Left lung (tissue), 4 donors: ENCODE measurements at regions not wholly inside any gene's neighbourhood (a gene's known extent, or its start where the extent isn't known, plus 50 kb on each side); places are given as distances from the start of the nearest gene placed in this dataset.

Experiments
- ATAC-seq: fragments of 200-7000 bp; cut with Tn5 transposase; one replicate; pipeline ENCODE4 v1.9.1; 2020; ENCODE audit warnings: moderate library complexity
- DNase-seq, 4 donors: peaks; one replicate each; pipeline ENCODE4 v3.0.0-alpha.2; 2013 to 2020
- H3K27ac ChIP-seq, 2 donors: fragments of 200-600 bp; sonication (generic) in 1 of 2; one replicate each; pipeline versions ENCODE4 v1.5.0 to v1.8.0; 2020 to 2021
- H3K27me3 ChIP-seq, 2 donors: fragments of 200-600 bp; sonication (generic) in 1 of 2; one replicate each; pipeline versions ENCODE4 v1.5.0 to v1.8.0; 2020 to 2021
- H3K36me3 ChIP-seq, 2 donors: fragments of 200-600 bp; sonication (generic) in 1 of 2; one replicate each; pipeline versions ENCODE4 v1.5.0 to v1.8.0; 2020 to 2021
- H3K4me1 ChIP-seq, 2 donors: fragments of 200-600 bp; one replicate each; pipeline ENCODE4 v1.8.0; 2021
- H3K4me3 ChIP-seq, 2 donors: fragments of 200-600 bp; sonication (generic) in 1 of 2; one replicate each; pipeline versions ENCODE4 v1.5.0 to v1.8.0; 2020 to 2021; ENCODE audit warnings: mild to moderate bottlenecking in 1 of 2
- H3K9me3 ChIP-seq, 2 donors: fragments of 200-600 bp; sonication (generic) in 1 of 2; one replicate each; pipeline versions ENCODE4 v1.5.0 to v1.8.0; 2020 to 2021
- CTCF ChIP-seq, 2 donors: fragments of 200-600 bp; sonication (generic) in 1 of 2; IDR thresholded peaks; one replicate each; pipeline versions ENCODE4 v1.5.0 to v1.8.0; 2021; ENCODE audit warnings: antibody characterized with exemption in 2 of 2
- intact Hi-C, 2 donors: fragments of 100-400 bp; cut with DNase I; formaldehyde crosslinking; loops; one replicate each; pipeline versions ENCODE4 v1.11.2 to v1.14.2; 2022
- donor health status: DM: no; HTN: yes; CAD: no.
- donor health status: DM: no; HTN: no; CAD: no.

DNA sequence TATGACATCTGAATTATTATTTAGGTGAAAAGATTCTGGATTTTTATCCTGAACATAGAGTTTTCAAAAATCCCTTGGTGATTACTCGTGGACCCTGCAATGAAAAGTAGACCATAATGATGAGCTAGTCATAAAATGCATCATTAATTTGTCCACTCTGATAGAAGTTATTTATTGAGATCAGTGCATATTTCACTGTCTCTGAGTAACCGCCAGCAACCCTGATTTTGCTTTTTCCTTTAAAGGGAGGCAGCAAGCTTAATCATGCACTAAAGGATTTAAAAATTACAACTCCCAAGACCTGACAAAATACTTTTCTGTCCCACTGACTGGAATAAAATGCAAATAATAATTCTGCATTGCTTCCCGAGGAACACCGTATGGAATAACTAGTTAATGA, 259.6 kb upstream of the DPPA4 start:
- intact Hi-C loops, result no loop called here
- ATAC-seq (no peak), DNase-seq (no peak)
- H3K9me3 ChIP-seq, result peaks cover 0 to 6% of the 10 kb centered on the region in 2 donors
- H3K27ac ChIP-seq, result no peak overlapping the region
- H3K27me3 ChIP-seq, result no peaks in the 10 kb centered on the region
- no peaks in the 10 kb centered on the region for H3K4me1 ChIP-seq
- no peak overlapping the region for H3K4me3 ChIP-seq
- no peaks in the 10 kb centered on the region for H3K36me3 ChIP-seq
- TF ChIP-seq CTCF (IDR thresholded peaks at IDR 0.05), result no peak

DNA sequence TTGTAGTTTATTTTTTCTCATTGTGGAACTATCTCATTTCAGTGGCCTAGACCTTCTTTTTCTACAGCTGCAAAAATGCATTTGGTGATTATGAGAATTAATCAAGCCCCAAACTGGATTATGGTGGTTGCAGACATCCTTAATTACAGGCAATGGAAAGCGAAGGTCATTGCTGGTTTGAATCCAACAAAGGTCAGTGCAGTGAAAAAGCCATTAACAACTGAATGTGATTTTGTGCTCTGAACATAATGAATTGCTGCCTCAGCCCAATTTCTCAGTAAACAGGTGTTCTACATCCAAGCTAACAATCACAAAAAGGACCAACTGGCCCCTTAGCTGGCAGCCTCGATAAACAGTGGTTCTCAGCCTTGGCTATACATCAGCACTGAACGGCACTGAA, 260.1 kb upstream of the DPPA4 start:
- no peak overlapping the region for H3K27ac ChIP-seq
- intact Hi-C loops, result no loop called here
- no peaks in the 10 kb centered on the region for H3K4me1 ChIP-seq
- TF ChIP-seq CTCF (IDR thresholded peaks at IDR 0.05), result no peak
- no peaks in the 10 kb centered on the region for H3K27me3 ChIP-seq
- ATAC-seq (no peak), DNase-seq (no peak)
- H3K4me3 ChIP-seq, result no peak overlapping the region
- peaks cover 0 to 6% of the 10 kb centered on the region in 2 donors for H3K9me3 ChIP-seq
- H3K36me3 ChIP-seq, result no peaks in the 10 kb centered on the region

DNA sequence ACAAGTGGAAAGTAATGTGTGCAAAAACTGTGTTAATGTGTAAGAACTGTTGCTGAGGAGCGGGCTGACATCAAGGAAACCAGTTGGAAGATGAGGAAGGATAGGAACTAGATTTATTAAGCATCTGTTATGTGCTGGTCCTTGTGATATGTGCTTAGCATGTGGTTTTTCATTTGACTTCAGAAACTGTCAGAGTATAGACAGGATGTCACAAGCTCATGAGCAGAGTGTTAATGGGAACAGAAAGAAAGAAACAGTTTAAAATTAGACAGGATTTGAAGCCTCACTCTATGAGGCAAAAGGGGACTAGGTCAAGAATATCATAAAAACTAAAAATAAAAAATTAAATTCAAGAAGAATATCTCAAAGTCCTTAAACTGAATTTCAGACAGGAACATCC, 270.6 kb upstream of the DPPA4 start:
- H3K4me1 ChIP-seq, result no peaks in the 10 kb centered on the region
- TF ChIP-seq CTCF (IDR thresholded peaks at IDR 0.05), result no peak
- no peak overlapping the region for H3K27ac ChIP-seq
- no peak overlapping the region for H3K4me3 ChIP-seq
- DNase-seq (no peak), ATAC-seq (no peak)
- intact Hi-C loops, result no loop called here
- H3K27me3 ChIP-seq, result no peaks in the 10 kb centered on the region
- no peaks in the 10 kb centered on the region for H3K9me3 ChIP-seq
- H3K36me3 ChIP-seq, result no peaks in the 10 kb centered on the region

DNA sequence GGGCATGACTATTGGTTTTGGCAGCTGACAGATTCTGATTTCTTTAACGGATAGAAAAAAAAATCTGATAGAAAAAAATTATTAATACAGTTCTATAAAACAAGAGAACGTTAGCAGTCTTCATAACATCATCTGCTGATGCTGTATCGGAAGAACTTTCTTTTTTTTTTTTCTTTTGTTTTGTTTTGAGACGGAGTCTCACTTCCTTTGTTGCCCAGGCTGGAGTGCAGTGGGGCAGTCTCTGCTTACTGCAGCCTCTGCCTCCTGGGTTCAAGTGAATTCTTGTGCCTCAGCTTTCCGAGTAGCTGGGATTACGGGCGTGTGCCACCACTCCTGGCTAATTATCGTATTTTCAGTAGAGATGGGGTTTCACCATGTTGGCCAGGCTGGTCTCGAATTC, 271.2 kb upstream of the DPPA4 start:
- DNase-seq (no peak), ATAC-seq (no peak)
- intact Hi-C loops, result no loop called here
- no peak for TF ChIP-seq CTCF (IDR thresholded peaks at IDR 0.05)
- Histone ChIP-seq H3K27ac (no peak overlapping the region), H3K27me3 (no peaks in the 10 kb centered on the region), H3K9me3 (no peaks in the 10 kb centered on the region), H3K4me1 (no peaks in the 10 kb centered on the region), H3K36me3 (no peaks in the 10 kb centered on the region), H3K4me3 (no peak overlapping the region)

DNA sequence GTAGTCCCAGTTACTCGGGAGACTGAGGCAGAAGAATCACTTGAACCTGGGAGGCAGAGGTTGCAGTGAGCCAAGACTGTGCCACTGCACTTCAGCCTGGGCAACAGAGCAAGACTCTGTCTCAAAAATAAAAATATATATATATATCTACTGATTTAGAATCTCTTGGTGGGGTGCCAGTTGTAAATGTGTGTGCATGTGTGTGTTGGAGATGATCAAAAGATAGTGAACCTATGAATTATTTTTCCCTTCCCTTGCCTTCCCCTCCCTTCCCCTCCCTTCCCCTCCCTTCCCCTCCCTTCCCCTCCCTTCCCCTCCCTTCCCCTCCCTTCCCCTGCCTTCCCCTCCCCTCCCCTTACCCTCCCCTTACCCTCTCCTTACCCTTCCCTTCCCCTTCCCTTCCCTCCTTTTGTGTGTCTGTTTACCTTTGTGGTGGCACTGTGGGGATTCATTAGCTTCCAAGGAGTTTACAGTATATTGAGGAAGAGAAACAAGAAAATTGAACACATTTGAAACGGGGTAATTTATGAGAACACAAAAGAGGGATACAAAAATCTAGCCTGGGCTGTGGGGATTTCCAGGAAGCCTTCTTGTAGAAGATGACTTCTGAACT, 281.5 kb upstream of the DPPA4 start:
- Histone ChIP-seq H3K4me3 (no peak overlapping the region), H3K4me1 (no peaks in the 10 kb centered on the region), H3K27me3 (no peaks in the 10 kb centered on the region), H3K36me3 (no peaks in the 10 kb centered on the region), H3K9me3 (peaks cover 0 to 3% of the 10 kb centered on the region in 2 donors), H3K27ac (no peak overlapping the region)
- ATAC-seq (no peak), DNase-seq (no peak)
- intact Hi-C loops, result no loop called here
- TF ChIP-seq CTCF (IDR thresholded peaks at IDR 0.05), result no peak
